Astrocyte of the cerebellum (primary cell): ENCODE measurements at regions not wholly inside any gene's neighbourhood (a gene's known extent, or its start where the extent isn't known, plus 50 kb on each side); places are given as distances from the start of the nearest gene placed in this dataset.
"Not testable (repeated sequence)": the region's sequence is repeated elsewhere in the genome, so short reads cannot be mapped to it uniquely, and the experiment has no call there.

Experiments used
- DNase-seq: peaks from one replicate; pipeline ENCODE4 v3.0.0-alpha.2; 2011; ENCODE audit warnings: low read depth
- H3K4me3 ChIP-seq: 2 replicates; pipeline ENCODE4 v1.5.1; 2011; ENCODE audit warnings: mild to moderate bottlenecking, low read depth, low read length, moderate library complexity
- CTCF ChIP-seq: IDR thresholded peaks from 2 replicates; pipeline ENCODE4 v1.5.1; 2012; ENCODE audit warnings: low read length, low read depth, moderate library complexity, mild to moderate bottlenecking; ENCODE audit errors: missing control alignments
- in situ Hi-C: cut with HindIII; loops from 2 replicates; pipeline ENCODE4 v1.10.0; 2017; ENCODE audit warnings: low sequenced_read_pairs

DNA sequence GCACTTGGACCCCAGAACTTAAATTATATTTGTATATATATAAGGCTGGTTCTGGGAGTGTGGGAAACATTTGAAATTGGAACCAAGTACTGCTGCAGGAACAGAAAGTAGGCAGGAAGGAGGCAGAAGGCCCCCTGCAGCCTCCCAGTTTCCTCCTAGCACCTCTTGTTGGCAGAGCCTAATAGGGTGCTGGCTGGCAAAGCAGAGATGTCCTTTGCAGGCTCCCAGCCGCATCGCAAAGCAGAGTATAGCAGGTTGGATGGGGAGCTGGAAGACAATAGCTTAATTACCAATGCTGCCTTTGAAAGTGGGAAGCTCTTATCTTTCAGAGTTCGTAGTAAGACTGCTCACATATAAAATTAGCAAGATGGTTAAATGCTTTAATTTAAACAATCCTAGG lies 370.8 kb upstream of the C11orf87 start:
- no peak overlapping the region for H3K4me3 ChIP-seq
- TF ChIP-seq CTCF = no peak
- DNase-seq = no peak
- in situ Hi-C loops = no loop called here

GRCh38 chr11:109059402-109059801 lies 362.6 kb upstream of the C11orf87 start:
- no peak overlapping the region for H3K4me3 ChIP-seq
- no peak for DNase-seq
- in situ Hi-C loops = no loop called here
- TF ChIP-seq CTCF = no peak

- no peak overlapping the region for H3K4me3 ChIP-seq
- no peak for TF ChIP-seq CTCF
- in situ Hi-C loops = no loop called here
- DNase-seq = no peak
Observed at GRCh38 chr11:109061394-109061793, 360.6 kb upstream of the C11orf87 start.

DNA sequence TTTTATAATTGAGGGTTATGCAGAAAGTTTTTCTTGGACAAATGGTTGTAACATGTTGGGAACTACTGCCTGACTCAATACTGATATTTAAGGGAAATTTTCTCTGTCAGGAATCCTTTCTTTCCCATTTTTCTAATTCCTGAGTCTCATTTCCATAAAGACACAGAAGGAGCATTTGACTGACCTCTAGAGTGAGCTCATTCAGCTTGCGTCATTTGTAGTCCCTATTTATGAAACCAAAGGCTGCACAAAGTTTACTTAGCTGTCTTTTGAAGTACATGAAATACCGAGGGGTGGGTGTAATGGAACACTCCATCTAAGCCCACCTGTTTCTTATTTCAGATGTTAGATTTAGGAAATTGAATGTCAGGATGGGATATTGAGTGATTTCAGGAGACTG lies 359.5 kb upstream of the C11orf87 start:
- H3K4me3 ChIP-seq = no peak overlapping the region
- no peak for DNase-seq
- in situ Hi-C loops = no loop called here
- TF ChIP-seq CTCF = no peak

DNA sequence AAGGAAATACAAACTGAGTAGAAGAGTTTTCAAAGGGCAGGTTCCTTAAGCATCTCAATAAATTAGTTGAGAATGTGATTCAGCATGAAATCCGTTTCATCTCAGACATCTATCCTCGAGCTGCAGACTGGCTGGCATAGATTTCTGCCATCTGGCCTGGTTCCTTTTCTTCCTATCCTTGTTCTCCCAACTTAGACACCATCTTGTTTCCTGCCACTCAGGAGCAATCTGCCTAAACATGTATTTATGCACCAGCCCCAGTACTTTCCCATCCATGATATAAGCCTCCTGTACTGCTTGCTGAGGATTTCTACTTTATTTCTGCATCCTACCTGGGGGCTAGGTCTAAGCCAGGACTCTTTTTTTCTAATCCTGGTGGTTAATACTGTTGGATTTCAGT lies 359.1 kb upstream of the C11orf87 start:
- TF ChIP-seq CTCF = no peak
- no peak overlapping the region for H3K4me3 ChIP-seq
- in situ Hi-C loops = no loop called here
- no peak for DNase-seq

- DNase-seq, H3K4me3 ChIP-seq, in situ Hi-C loops: not testable (repeated sequence)
Observed at GRCh38 chr11:109064618-109065311, 357.2 kb upstream of the C11orf87 start.

- in situ Hi-C loops = no loop called here
- DNase-seq = no peak
- TF ChIP-seq CTCF = no peak
- no peak overlapping the region for H3K4me3 ChIP-seq
Observed at GRCh38 chr11:109071262-109071661, 350.7 kb upstream of the C11orf87 start.
